Kidney tubule cell (primary cell): ENCODE measurements at regions not wholly inside any gene's neighbourhood (a gene's known extent, or its start where the extent isn't known, plus 50 kb on each side); places are given as distances from the start of the nearest gene placed in this dataset.
A peak's percentile ranks its signal among the peaks of the same experiment; 100 is the strongest.
"Not testable (repeated sequence)": the region's sequence is repeated elsewhere in the genome, so short reads cannot be mapped to it uniquely, and the experiment has no call there.

ENCODE experiments used
- DNase-seq: peaks from one replicate; pipeline ENCODE4 v3.0.0-alpha.2; 2018; ENCODE audit warnings: low spot score

DNA sequence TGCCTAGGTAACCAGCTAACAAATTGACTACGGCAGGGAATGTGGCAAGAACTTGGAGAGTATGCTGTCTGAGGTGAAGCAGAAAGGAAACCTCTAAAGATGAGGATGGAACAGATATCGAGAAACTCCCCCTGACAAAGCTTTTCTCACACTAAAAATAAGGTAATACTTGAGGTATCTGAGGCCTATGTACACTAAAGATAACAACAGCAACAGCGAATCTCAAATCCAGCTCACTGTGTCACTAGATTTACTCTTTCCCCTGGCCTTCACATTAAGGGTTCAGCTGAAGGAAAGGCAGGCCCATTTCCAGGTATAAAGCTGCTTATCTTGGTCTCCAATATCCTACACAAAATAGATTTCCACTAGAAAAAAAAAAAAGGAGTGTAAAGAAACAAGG lies 518.0 kb downstream of the KCNT2 start:
- DNase-seq = no peak

DNA sequence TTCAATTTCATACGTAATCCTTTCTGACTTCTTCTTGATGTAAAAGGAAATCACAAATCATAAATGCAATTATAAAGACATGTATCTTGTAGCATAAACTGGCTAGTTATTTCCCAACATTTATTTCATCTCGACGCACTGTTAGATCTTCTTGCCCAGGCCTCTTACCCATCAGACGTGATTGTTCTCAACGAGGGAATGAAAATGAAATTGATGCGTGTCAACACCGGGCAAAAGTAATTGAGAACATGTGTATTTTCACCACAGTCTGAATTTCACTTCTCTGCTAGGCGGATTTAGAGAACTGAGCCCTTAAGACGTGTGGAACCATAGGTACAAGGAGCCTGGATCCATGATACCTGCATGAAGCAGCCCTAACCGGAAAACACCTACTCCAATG lies 519.7 kb downstream of the KCNT2 start:
- no peak for DNase-seq

DNA sequence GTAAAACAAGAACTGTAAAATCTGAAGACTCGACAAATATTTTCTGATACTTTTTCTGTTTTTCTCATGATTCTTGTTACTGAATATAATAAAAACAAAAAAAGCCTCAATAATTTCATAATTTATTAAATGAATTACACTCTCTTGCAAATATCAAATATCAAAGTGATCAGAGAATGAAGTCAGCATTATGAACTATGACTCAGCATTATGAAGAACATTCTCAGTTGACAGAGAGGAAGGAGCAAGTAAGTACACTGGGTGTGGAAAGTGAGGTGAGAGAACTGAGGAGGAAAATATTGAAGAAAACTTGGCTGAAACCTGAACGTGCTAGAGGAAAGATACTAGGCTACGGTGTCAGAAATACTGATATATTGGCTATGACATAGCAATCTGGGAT lies 529.5 kb downstream of the KCNT2 start:
- DNase-seq = peak; percentile 1

DNA sequence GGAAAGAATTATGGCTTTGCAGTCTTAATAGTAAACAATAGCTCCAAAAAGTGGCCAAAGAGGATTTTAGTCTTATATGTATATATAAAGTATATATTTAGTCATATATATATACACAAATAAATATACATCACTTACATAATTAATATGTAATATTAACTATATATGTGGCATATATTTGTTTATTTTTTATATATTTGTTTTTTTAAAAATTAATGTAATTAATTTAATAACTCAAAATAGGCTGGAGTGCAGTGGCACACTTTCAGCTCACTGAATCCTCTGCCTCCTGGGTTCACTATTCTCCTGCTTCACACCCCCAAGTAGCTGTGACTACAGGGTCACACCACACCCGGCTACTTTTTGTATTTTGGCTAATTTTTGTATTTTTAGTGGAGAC lies 532.6 kb downstream of the KCNT2 start:
- DNase-seq = no peak

DNA sequence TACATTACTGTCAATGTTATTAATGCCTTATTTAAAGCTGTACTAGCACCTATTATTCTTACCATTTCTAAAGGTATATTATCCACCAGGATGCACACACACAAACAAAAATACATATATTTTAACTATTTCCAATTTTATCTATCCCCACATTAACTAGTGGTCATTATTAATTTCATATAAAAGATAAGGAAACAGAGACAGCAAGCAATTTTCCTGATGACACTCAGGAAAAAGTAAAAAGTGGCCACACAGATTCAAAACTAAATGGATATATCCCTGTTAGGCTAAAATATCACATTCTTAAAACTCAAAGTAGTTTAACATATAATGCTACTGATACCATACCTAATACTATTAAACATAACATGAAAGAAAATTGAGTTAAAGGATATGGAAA lies 534.1 kb downstream of the KCNT2 start:
- DNase-seq = no peak

DNA sequence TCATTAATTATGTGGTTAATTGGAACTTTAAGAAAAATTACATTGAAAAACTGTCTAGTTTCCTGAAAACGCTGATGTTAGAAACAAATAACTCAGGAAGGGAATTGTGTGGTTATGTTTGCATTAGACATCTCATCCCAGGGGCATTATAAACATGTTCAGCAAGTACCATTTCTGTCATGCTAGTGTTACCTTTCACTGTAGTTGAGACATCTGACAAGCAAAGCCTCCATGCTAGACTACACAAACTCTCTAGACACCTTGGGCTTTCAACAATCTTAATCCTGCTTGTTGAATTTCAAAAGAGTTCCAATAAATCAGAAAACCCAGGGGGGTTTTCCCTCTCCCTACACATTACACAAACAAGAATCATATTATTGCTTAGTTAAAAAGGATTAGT lies 536.8 kb downstream of the KCNT2 start:
- no peak for DNase-seq

DNA sequence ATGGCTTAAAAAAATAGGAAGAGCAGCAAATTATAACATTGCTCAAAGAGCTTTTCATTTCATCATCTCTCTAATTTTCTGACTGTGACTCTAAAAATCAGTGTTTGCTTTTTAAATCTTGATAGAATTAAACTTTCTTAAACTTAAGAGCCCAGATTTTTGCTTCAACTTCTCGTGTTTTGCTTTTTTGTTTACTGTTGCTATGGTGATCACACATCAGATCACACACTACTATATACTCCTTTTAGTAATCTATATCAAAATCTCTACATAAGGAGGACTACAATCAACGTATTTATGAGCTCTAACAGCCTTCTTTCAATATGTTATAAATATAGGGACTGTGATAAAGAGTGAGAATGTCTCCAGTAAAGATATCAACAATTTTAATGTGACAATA lies 537.3 kb downstream of the KCNT2 start:
- DNase-seq = no peak

DNA sequence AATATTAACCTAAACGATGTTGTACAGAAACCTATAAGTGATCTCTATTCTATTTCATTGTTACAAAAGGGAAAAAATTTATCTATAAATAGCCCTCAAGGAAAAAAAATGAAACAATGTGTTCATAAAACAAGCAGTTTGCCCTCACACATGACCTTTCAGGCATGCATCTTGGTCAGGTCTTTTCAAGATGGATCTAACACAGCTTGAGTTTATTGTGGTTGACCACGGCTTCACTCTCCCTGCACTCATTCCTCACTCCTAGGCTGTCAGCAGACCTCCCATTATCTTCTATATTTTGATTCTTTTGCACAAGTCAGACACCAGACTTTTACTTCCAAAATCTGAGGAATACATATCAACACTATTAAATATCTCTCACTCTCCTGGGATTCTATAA lies 544.3 kb downstream of the KCNT2 start:
- DNase-seq = no peak

DNA sequence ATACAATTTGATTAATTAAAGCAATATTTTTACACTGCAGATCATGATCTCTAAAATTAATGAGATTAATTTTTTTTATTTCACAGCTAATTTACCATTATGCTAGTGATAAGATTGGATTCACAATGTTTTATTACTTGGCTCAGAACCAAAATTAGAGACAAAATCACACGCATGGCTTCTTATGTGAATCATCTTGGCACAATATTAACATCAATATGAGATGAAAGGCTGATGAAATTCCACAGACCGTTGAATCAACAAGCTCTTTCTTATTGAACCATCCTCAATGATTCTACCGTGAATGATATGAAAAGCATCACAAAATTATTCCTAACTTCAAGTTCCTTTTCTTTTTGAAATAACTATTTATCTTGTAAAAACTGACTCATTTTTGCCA lies 544.9 kb downstream of the KCNT2 start:
- DNase-seq = peak; percentile 8

DNA sequence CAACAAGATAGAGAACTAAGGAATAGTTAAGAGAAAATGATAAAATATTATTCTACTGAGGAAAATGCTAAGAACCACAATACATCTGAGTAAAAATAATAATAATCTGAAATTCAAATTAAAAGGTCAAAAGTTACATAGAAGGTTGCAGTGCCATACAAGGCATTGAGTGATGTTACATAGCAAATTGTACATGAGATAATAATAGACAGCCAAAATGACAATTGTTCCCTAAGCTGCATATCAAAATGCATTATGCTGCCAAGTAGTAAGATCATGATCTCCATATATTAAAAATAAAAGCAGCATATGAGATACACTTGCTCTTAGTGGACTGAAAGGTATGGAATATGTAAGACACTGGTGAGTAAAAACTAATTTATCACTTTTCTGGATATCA lies 547.7 kb downstream of the KCNT2 start:
- no peak for DNase-seq

DNA sequence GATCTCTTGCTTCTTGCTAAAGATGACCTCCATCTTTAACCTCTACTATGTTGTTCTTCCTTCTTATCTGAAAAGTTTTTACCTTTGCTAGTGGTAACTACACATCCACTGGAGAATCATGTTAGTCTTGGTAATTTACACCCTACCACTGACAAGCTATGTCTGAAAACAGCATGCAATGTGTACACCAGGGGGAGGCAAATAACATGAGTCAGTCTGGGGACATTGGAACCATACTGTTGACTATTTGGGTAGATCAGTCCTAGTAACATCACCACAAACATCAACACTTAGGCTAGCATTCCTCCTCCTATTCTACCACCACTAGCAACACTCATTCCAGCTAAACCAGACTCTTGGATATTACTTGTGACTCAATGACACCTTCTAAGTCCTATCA lies 549.0 kb downstream of the KCNT2 start:
- DNase-seq = no peak

DNA sequence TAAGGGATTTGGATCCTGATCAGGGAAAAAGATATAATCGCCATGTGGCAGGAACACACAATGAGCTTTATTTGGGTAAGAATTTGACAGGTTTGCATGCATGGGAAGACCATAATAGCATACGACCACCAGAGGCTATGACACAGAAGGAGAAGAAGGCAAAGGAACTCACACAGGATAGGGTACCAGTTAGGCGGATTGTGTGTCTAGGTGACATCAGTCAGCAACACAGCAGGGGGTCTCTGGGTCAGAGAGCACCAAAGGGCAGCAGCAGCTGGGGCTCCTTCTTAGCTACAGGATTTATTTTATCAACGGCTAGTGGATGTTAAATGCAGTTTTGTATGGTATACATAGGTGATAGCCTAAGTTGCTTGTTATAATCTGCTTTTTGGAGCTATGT lies 551.3 kb downstream of the KCNT2 start:
- DNase-seq = no peak

DNA sequence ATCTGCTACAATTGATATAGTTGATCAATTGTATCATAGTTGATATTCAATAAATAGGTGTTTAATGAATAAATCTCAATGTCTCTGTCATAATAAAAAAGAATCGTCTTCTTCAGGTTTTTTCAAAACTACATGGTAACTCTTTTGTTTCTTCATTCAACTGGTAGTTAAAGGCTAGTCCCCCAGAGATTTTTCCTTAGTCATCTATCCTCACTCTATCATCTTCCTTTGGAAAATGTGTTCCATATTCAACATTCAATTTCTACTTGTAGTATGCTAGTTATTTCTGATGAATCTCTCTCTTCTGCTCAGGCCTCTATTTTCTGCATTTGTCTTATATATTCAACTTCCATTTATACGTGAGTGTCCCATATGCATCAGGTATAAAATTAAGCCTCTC lies 558.8 kb downstream of the KCNT2 start:
- no peak for DNase-seq

DNA sequence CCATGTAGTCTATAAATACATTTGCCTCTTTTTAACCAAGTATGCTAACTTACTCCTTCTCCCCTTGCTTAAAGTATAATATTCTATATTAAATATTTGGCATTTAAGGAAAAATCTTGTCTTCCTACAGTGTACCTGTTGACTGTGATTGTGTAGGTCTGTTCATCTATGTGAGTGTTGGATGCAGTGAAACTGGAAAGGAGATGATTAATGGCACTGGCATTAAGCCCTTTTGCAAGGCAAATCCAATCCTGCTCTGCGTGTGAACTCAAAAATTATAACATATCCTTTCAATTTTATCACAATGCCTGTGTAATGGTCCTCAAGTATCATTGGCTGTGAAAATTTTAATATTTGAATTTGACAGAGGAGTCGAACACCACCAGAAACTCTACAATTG lies 565.0 kb downstream of the KCNT2 start:
- DNase-seq = no peak

DNA sequence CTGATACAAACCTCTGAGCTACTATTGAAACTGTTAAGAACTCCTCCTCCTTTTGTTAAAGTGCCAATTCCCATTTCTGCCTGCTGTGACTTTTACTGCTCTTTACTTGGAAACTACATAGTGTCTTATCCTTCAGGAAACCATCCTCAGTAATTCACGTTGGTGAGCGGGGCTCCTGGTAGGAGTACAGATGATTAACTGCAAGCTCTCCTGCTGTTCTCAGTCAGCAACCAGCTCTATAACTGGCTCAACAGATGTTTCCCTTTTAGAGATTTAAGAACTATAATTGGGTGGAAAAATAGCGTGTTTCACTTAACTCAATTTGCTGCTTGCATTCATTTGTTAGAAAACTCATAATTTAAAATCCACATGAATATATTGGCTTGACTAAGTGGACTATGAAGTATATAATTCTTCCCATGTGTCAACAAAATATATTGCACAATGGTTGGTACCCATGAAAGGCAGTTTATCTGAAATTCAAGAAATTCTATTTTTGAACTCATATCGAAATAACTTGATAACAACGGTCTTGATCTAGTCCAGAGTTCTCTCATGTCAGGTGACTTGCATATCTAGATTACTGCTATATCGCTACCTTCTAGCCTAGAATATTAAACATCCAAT lies 574.0 kb downstream of the KCNT2 start:
- no peak for DNase-seq

DNA sequence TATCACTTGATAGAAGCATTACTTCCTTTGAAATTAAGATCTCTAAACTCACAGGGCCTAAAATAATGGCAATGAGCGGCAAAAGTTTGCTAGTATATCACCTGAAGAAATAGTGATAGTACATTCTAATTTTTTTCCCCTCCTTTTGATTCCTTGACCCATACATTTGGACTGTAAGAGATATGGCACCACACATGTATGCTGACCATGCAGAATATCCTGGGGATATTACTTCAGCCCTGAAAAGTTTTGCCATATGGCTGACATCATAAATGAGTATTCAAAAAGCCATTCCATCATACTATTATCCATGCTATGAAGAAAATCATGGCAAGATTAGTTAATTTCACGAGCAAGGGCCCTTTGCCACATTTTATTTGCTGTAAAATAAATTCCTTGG lies 576.9 kb downstream of the KCNT2 start:
- not testable (repeated sequence) for DNase-seq

DNA sequence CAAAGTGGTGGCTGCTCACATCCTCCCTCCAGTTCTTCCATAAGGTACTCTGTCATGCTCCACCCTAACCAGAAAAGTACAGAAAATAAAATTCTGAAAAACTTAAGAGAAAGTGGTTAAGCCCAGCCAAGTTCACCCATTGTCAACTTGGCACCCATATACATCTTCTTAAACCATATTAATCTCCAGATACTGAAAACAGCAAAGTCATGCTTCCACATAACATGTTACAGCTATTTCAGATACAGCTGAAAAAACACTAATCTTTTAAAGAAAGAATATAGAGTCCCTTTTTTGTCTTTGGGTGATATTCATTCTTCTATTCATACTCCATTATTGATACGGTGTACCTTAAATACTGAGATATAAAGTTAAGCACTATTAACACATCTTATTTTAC lies 577.8 kb downstream of the KCNT2 start:
- DNase-seq = no peak

DNA sequence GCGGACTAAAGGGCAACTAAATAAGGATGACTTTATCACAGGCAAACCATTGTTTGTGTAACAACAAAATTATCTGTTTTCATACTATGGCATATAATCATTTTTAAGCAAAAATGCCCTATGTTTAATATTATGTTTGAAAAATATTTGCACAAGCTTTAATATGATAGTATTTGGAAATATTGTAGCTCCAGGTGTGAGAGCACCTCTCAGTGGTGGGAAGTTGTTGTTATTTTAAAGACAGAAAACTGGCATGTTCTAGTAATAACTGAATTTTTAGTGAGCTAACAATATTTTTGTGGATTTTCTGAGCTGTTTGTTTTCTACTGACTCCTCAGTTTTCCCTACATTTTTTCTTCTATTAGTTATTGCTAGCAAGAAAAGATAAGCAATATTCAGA lies 578.8 kb downstream of the KCNT2 start:
- DNase-seq = no peak

DNA sequence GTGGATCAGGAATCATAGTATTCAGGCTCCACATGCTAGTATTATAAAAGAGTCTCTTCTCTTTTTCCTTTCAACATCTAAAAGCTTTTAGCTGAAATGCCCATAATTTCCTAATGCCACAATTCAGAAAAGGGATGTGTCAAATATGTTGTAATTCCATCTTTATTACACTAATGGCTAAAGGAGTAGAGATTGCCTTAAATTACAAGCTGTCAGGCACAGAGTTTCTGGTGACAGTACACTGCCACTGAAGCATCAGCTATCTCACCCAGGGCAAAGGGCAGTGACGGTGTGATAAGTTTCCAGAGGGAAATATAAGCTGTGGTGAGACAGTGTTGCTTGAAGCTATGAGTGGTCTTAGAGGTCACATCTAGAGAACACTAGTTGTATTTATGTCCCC lies 581.1 kb downstream of the KCNT2 start:
- DNase-seq = no peak

DNA sequence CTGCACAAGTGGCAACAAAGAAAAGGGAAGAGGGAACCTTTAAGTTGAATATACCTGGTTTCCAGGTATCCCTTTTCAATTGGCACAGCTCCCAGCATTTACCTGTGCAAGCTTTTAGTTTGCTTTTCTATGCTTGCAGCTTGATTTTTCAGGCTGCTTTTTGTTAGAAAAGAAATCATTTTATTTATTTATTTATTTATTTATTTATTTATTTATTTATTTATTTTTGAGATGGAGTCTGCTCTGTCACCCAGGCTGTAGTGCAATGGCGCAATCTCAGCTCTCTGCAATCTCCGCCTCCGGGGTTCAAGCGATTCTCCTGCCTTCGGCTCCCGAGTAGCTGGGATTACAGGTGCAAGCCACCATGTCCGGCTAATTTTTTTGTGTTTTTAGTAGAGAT lies 587.1 kb downstream of the KCNT2 start:
- DNase-seq = not testable (repeated sequence)

DNA sequence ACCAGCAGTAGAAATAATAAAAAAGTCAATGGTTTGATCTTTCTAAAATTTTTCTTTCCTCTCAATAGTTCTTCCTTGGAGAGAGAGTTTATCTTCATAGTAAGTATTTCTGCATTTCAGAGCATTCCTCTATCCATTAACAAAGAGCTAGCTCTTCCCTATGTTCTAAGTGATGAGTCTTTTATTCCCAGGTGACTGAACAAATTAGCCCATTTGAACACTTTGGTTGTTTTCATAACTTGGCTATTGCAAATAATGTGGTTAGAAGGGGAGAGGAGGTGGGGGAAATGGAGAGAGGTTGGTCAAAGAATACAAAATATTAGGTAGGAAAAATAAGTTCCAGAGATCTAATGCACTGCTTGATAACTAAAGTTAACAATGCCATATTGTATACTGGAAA lies 598.9 kb downstream of the KCNT2 start:
- no peak for DNase-seq

DNA sequence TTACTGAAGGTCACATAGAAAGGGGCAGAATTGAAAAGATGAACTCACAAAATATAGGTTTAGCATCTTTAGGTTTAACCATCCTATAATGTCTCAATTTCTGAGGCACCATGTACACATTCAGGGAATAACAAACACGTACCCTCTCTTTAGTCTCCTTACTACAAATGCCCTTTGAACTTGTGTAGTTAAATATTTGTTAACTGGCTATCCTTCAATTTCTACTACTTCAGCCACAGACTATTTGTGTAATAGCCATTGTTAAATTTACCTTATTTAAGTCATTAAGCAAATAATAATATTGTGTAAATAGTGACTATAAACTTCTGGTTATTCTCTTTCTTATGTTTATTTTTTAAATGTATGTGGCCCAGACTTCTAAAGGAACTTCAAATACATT lies 600.5 kb downstream of the KCNT2 start:
- DNase-seq = no peak

DNA sequence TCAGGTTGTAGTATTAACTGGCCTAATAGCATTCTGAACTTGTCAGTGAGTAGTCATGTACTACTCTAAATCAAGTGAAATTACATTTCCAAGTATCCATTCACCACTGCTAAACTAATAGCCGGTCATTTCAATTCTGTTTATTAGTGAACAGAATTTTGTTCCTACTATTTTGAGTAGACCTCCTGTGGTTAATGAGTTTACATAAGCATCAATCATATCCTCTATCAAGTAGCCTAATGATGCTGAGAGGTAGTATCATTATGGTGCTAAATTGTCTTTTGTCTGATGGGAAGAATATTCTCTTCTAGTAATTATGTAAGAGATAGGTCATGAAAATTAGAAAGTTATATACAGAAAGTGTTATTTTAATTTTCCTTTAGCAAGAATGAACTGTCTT lies 602.8 kb downstream of the KCNT2 start:
- DNase-seq = no peak

DNA sequence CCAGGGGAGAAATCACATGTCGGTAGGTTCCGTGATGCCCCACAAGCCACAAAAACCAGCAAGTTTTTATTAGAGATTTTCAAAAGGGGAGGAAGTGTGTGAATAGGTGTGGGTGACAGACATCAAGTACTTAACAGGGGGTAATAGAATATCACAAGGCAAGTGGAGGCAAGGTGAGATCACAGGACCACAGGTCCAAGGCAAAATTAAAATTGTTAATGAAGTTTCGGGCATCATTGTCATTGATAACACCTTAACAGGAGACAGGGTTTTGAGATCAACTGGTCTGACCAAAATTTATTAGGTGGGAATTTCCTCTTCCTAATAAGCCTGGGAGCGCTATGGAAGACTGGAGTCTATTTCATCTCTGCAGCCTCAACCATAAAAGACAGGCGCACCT lies 603.9 kb downstream of the KCNT2 start:
- DNase-seq = not testable (repeated sequence)

DNA sequence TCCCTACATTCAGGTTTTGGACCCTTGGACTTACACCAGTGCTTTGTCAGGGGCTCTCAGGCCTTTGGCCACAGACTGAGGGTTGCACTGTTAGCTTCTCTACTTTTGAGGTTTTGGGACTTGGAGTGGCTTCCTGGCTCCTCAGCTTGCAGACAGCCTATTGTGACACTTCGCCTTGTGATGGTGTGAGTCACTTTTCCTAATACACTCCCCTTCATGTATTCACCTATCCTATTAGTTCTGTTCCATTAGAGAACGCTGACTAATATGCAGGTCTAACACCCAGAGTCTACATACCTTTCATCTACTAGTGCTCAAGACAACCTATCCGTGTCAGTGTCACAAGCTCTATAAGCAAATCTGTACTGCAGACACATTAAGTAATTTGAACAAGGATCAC lies 605.3 kb downstream of the KCNT2 start:
- peak; percentile 73 for DNase-seq
